K562 (cell line): ENCODE measurements at regions not wholly inside any gene's neighbourhood (a gene's known extent, or its start where the extent isn't known, plus 50 kb on each side); places are given as distances from the start of the nearest gene placed in this dataset.

Experiments used
- ATAC-seq: fragments of 200-7000 bp; cut with Tn5 transposase; 3 replicates; pipeline ENCODE4 v1.9.1; 2020; ENCODE audit warnings: moderate library complexity
- BruUV-seq: library from RNA; stranded (reverse); fragments of 400-500 nt; replicated peaks from 2 replicates; lab custom pipeline; 2021; lab: Mats Ljungman, UMichigan
- CTCF ChIA-PET: fragments of 300-600 bp; formaldehyde crosslinking; extraction: SDS; loops from one replicate; lab custom pipeline; 2021; ENCODE audit warnings: low intra/inter-chr PET ratio; lab: Yijun Ruan, JAX
- POLR2A ChIA-PET: fragments of 300-600, 350-650 bp; sonication (Branson Sonifier 250); formaldehyde crosslinking; extraction: SDS; loops from one replicate; lab custom pipeline; 2021; ENCODE audit warnings: antibody characterized with exemption, inconsistent platforms; lab: Yijun Ruan, JAX
- DNase-seq, 4 experiments: peaks; one replicate each; pipeline versions ENCODE4 v3.0.0 to v3.0.0-alpha.2; 2011 to 2018; ENCODE audit warnings: low spot score in 3 of 4, mixed read lengths in 3 of 4; ENCODE audit errors: extremely low read depth in 1 of 4
- FAIRE-seq: peaks from 2 replicates; lab custom pipeline; 2011; peaks lifted over from hg19 to GRCh38; lab: Jason Lieb, UNC
- H2AFZ ChIP-seq: 2 replicates; pipeline ENCODE4 v1.6.0; 2011; ENCODE audit warnings: low read depth, low read length, control low read depth, inconsistent platforms
- H3K27ac ChIP-seq: fragments of 200-600 bp; 3 replicates; pipeline ENCODE4 v1.8.0; 2011; ENCODE audit warnings: low read depth, mild to moderate bottlenecking, control low read depth, inconsistent platforms, low read length, moderate library complexity, mixed read lengths; ENCODE audit errors: extremely low read depth
- H3K27me3 ChIP-seq, 2 experiments: fragments of 300-600 bp in 1 of 2; 2 replicates in 1 of 2; 3 replicates in 1 of 2; pipeline versions ENCODE4 v1.6.0 to v1.8.0; 2011; ENCODE audit warnings: inconsistent platforms in 2 of 2, low read length in 2 of 2, mild to moderate bottlenecking in 1 of 2, mixed read lengths in 1 of 2, moderate library complexity in 1 of 2; ENCODE audit not compliant: control insufficient read depth in 2 of 2, insufficient read depth in 2 of 2
- H3K36me3 ChIP-seq: fragments of 300-600 bp; 3 replicates; pipeline ENCODE4 v1.8.0; 2011; ENCODE audit warnings: mild to moderate bottlenecking, low read length, inconsistent platforms; ENCODE audit not compliant: control insufficient read depth, insufficient read depth
- H3K4me1 ChIP-seq, 2 experiments: fragments of 200-600 bp in 1 of 2; replicated peaks in 1 of 2; 2 replicates in 1 of 2; 3 replicates in 1 of 2; pipeline versions ENCODE4 v1.5.1 to v1.8.0; 2011; ENCODE audit warnings: inconsistent platforms in 2 of 2, low read length in 2 of 2, mild to moderate bottlenecking in 1 of 2, mixed read lengths in 1 of 2, moderate library complexity in 1 of 2; ENCODE audit not compliant: control insufficient read depth in 2 of 2, insufficient read depth in 2 of 2
- H3K4me2 ChIP-seq: 2 replicates; pipeline ENCODE4 v1.6.1; 2011; ENCODE audit warnings: low read length, control low read depth, inconsistent platforms, mixed read lengths; ENCODE audit not compliant: insufficient read depth
- H3K4me3 ChIP-seq: fragments of 200-600 bp; sonication (generic), shearing (Covaris generic); 2 replicates; pipeline ENCODE4 v1.5.1; 2016; ENCODE audit warnings: control low read depth, inconsistent platforms
- H3K79me2 ChIP-seq: fragments of 200-600 bp; 3 replicates; pipeline ENCODE4 v1.8.0; 2011; ENCODE audit warnings: low read length, inconsistent platforms; ENCODE audit not compliant: control insufficient read depth, insufficient read depth
- H3K9ac ChIP-seq, 2 experiments: 2 replicates each; pipeline versions ENCODE4 v1.6.0 to v1.6.1; 2011; ENCODE audit warnings: low read depth in 2 of 2, low read length in 2 of 2, control low read depth in 1 of 2, inconsistent platforms in 1 of 2, mild to moderate bottlenecking in 1 of 2, mixed read lengths in 1 of 2; ENCODE audit not compliant: insufficient read depth in 1 of 2
- H3K9me1 ChIP-seq: one replicate; pipeline ENCODE4 v1.6.0; 2011; ENCODE audit warnings: inconsistent platforms, mild to moderate bottlenecking, low read length, moderate library complexity; ENCODE audit not compliant: control insufficient read depth, insufficient read depth
- H3K9me3 ChIP-seq: replicated peaks from 2 replicates; pipeline ENCODE4 v1.5.1; 2011; ENCODE audit warnings: low read depth, low read length, inconsistent platforms; ENCODE audit not compliant: control insufficient read depth, insufficient read depth
- H4K20me1 ChIP-seq: replicated peaks from 2 replicates; pipeline ENCODE4 v1.6.1; 2011; ENCODE audit warnings: low read length, inconsistent platforms, mixed read lengths; ENCODE audit not compliant: control insufficient read depth, insufficient read depth
- COPS2 ChIP-seq: fragments of 450-650 bp; conservative IDR thresholded peaks from 2 replicates; pipeline ENCODE4 v1.6.1; 2016; ENCODE audit warnings: mild to moderate bottlenecking, moderate library complexity
- ELK3 ChIP-seq: fragments of 450-650 bp; formaldehyde crosslinking; IDR thresholded peaks from 2 replicates; pipeline ENCODE4 v1.4.0; 2020; ENCODE audit warnings: mild to moderate bottlenecking
- GTF2A2 ChIP-seq: IDR thresholded peaks from 2 replicates; pipeline ENCODE4 v1.6.1; 2016; ENCODE audit warnings: mild to moderate bottlenecking, missing genetic modification characterization, missing compliant biosample characterization
- NONO ChIP-seq, 2 experiments: fragments of 200-400 bp in 1 of 2; fragments of 450-650 bp in 1 of 2; formaldehyde crosslinking in 1 of 2; IDR thresholded peaks; 2 replicates each; pipeline ENCODE4 v1.6.1; 2017; ENCODE audit warnings: low read depth in 2 of 2, mild to moderate bottlenecking in 2 of 2, moderate library complexity in 2 of 2, low read length in 1 of 2
- NUFIP1 ChIP-seq: fragments of 450-650 bp; IDR thresholded peaks from 2 replicates; pipeline ENCODE4 v1.6.1; 2018; ENCODE audit not compliant: partially characterized antibody
- PRMT5 ChIP-seq: sonication (generic); formaldehyde crosslinking; IDR thresholded peaks from 2 replicates; pipeline ENCODE4 v1.5.0; 2020; ENCODE audit warnings: missing genetic modification reagents
- RFX1 ChIP-seq: fragments of 450-650 bp; IDR thresholded peaks from 2 replicates; pipeline ENCODE4 v1.6.1; 2016; ENCODE audit warnings: mild to moderate bottlenecking, moderate library complexity
- SIN3A ChIP-seq, 2 experiments: fragments of 150-350 bp in 1 of 2; IDR thresholded peaks; 2 replicates each; pipeline ENCODE4 v1.6.1; 2011 to 2016; ENCODE audit warnings: borderline replicate concordance in 2 of 2, low read depth in 2 of 2, low read length in 2 of 2, mild to moderate bottlenecking in 2 of 2, moderate library complexity in 2 of 2; ENCODE audit not compliant: control insufficient read depth in 1 of 2
- ZNF444 ChIP-seq: fragments of 250-450 bp; sonication (Bioruptor Pico); IDR thresholded peaks from 2 replicates; pipeline ENCODE4 v1.4.0; 2020; ENCODE audit warnings: mild to moderate bottlenecking, moderate library complexity
- ZNF785 ChIP-seq: fragments of 250-450 bp; sonication (Bioruptor Pico); IDR thresholded peaks from 2 replicates; pipeline ENCODE4 v1.4.0; 2020; ENCODE audit warnings: mild to moderate bottlenecking
- WGBS: fragments of 100-300 bp; shearing (Covaris generic); methylation state at CpG from one replicate; pipeline ENCODE4 v1.1.6; 2016; ENCODE audit warnings: low coverage, mixed read lengths; ENCODE audit not compliant: insufficient coverage; ENCODE audit errors: missing lambda C conversion rate; 5-methylcytosine and 5-hydroxymethylcytosine counted together
- in situ Hi-C: fragments of 300-500 bp; cut with MboI; formaldehyde crosslinking; loops from 4 replicates; pipeline ENCODE4 v1.15.0; 2018; ENCODE audit warnings: inconsistent platforms, mixed read lengths
- intact Hi-C: fragments of 100-400 bp; cut with micrococcal nuclease; formaldehyde crosslinking; loops from 2 replicates; pipeline ENCODE4 v1.14.2; 2022
- TF ChIP-seq, protein P1 (sequence below), 2 experiments: IDR thresholded peaks in 1 of 2; conservative IDR thresholded peaks in 1 of 2; 2 replicates each; pipeline ENCODE4 v1.6.1; 2016; ENCODE audit warnings: low read depth in 2 of 2, mild to moderate bottlenecking in 1 of 2, missing compliant biosample characterization in 1 of 2, missing genetic modification characterization in 1 of 2, moderate library complexity in 1 of 2
- TF ChIP-seq, protein P2 (sequence below): sonication (generic); formaldehyde crosslinking; IDR thresholded peaks from 2 replicates; pipeline ENCODE4 v1.8.1; 2023; ENCODE audit warnings: mild to moderate bottlenecking, missing genetic modification reagents
- TF ChIP-seq, protein P3 (sequence below): sonication (generic); formaldehyde crosslinking; IDR thresholded peaks from 2 replicates; pipeline ENCODE4 v1.8.0; 2022; ENCODE audit warnings: missing genetic modification reagents, mild to moderate bottlenecking, moderate library complexity, borderline replicate concordance

DNA sequence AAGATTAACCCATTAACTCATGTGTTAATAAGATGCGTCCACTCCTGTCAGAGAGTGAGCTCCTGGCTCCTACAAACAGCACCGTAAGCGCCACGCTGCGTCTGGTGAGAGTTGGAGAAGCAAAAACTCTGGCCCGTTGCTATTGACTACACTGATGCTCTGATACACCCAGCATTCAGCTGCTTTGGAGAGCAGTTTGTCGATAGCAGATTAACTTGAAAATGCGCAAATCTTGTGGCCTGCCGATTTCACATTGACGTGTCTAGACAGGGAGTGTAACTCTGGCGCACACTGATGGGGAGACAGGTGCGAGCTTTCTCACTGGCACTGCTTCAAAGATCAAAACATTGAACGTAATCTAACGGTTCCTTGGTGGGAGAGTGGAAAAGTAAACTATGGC lies 151.7 kb upstream of the RPS6KA2 start:
- Histone ChIP-seq H3K9me1 (no peaks in the 10 kb centered on the region), H2AFZ (no peak overlapping the region), H3K4me3 (no peak overlapping the region), H3K36me3 (no peaks in the 10 kb centered on the region), H3K9ac (no peak overlapping the region), H3K27me3 (peaks cover 17 to 48% of the 10 kb centered on the region in 2 experiments), H3K9me3 (no peaks in the 10 kb centered on the region), H3K79me2 (no peaks in the 10 kb centered on the region), H4K20me1 (peaks cover 4% of the 10 kb centered on the region; the same call in 1 of the 2 replicates), H3K4me1 (peaks cover 0 to 9% of the 10 kb centered on the region in 2 experiments; a peak in 2 of 5 replicates), H3K4me2 (no peak overlapping the region), H3K27ac (no peak overlapping the region)
- no TSS peak for BruUV-seq
- CTCF ChIA-PET: interaction anchor here (0.7 kb wide), 1 partner anchor 171 kb away, joined by 3 read pairs; no protein-coding TSS in a partner anchor
- 15% methylated on average over 14 of the region's 14 CpGs for WGBS
- DNase-seq (no peak), ATAC-seq (no peak), FAIRE-seq (no peak)
- intact Hi-C loops: loop anchor here (5.0 to 10.0 kb wide), 3 partner anchors 209 to 506 kb away; no protein-coding TSS in a partner anchor
- POLR2A ChIA-PET: interaction anchor here (0.7 kb wide), 1 partner anchor 61 kb away, joined by 4 read pairs; no protein-coding TSS in a partner anchor
- in situ Hi-C loops: loop anchor here (5.0 to 10.0 kb wide), 3 partner anchors 176 to 586 kb away; partner anchors contain the start of gene RNASET2
- TF ChIP-seq NONO (IDR thresholded peaks at IDR 0.05; ENCODE audit: low read depth in 2 of 2, low read length in 1 of 2) (no peak), ELK3 (no peak), SIN3A (IDR thresholded peaks at IDR 0.05; ENCODE audit: borderline replicate concordance in 2 of 2, control insufficient read depth in 1 of 2, low read depth in 2 of 2, low read length in 2 of 2) (no peak), NUFIP1 (no peak), GTF2A2 (tag) (no peak), ZNF444 (CRISPR knock-in tag) (no peak), COPS2 (no peak), PRMT5 (CRISPR knock-in tag) (no peak), ZNF785 (CRISPR knock-in tag) (no peak), RFX1 (peak; percentile 35; the same call in 1 of the 2 replicates)
- TF ChIP-seq, protein P1, sequence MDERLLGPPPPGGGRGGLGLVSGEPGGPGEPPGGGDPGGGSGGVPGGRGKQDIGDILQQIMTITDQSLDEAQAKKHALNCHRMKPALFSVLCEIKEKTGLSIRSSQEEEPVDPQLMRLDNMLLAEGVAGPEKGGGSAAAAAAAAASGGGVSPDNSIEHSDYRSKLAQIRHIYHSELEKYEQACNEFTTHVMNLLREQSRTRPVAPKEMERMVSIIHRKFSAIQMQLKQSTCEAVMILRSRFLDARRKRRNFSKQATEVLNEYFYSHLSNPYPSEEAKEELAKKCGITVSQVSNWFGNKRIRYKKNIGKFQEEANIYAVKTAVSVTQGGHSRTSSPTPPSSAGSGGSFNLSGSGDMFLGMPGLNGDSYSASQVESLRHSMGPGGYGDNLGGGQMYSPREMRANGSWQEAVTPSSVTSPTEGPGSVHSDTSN (CRISPR knock-in tag; IDR thresholded peaks at IDR 0.05; ENCODE audit: low read depth): no peak
- TF ChIP-seq, protein P1 (tag; conservative IDR thresholded peaks at IDR 0.05; ENCODE audit: low read depth): no peak
- TF ChIP-seq, protein P2, sequence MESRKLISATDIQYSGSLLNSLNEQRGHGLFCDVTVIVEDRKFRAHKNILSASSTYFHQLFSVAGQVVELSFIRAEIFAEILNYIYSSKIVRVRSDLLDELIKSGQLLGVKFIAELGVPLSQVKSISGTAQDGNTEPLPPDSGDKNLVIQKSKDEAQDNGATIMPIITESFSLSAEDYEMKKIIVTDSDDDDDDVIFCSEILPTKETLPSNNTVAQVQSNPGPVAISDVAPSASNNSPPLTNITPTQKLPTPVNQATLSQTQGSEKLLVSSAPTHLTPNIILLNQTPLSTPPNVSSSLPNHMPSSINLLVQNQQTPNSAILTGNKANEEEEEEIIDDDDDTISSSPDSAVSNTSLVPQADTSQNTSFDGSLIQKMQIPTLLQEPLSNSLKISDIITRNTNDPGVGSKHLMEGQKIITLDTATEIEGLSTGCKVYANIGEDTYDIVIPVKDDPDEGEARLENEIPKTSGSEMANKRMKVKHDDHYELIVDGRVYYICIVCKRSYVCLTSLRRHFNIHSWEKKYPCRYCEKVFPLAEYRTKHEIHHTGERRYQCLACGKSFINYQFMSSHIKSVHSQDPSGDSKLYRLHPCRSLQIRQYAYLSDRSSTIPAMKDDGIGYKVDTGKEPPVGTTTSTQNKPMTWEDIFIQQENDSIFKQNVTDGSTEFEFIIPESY (CRISPR knock-in tag): peak; percentile 63; the same call in 1 of the 2 replicates
- TF ChIP-seq, protein P3, sequence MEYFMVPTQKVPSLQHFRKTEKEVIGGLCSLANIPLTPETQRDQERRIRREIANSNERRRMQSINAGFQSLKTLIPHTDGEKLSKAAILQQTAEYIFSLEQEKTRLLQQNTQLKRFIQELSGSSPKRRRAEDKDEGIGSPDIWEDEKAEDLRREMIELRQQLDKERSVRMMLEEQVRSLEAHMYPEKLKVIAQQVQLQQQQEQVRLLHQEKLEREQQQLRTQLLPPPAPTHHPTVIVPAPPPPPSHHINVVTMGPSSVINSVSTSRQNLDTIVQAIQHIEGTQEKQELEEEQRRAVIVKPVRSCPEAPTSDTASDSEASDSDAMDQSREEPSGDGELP (CRISPR knock-in tag): no peak
